Esophagus squamous epithelium (tissue), 4 donors: ENCODE measurements at regions not wholly inside any gene's neighbourhood (a gene's known extent, or its start where the extent isn't known, plus 50 kb on each side); places are given as distances from the start of the nearest gene placed in this dataset.

Experiments
- POLR2A ChIP-seq, 4 donors: fragments of 450-650 bp; IDR thresholded peaks; one replicate each; pipeline ENCODE4 v1.6.1; 2017; ENCODE audit warnings: antibody characterized with exemption in 4 of 4, mild to moderate bottlenecking in 4 of 4, moderate library complexity in 3 of 4
- TF ChIP-seq, protein P1 (sequence below), 6 experiments: fragments of 450-650 bp in 4 of 6; fragments of 200-600 bp in 2 of 6; sonication (generic) in 2 of 6; IDR thresholded peaks; one replicate each; pipeline ENCODE4 v1.5.1; 2016 to 2019; ENCODE audit warnings: antibody characterized with exemption in 6 of 6, mild to moderate bottlenecking in 4 of 6, moderate library complexity in 4 of 6

DNA sequence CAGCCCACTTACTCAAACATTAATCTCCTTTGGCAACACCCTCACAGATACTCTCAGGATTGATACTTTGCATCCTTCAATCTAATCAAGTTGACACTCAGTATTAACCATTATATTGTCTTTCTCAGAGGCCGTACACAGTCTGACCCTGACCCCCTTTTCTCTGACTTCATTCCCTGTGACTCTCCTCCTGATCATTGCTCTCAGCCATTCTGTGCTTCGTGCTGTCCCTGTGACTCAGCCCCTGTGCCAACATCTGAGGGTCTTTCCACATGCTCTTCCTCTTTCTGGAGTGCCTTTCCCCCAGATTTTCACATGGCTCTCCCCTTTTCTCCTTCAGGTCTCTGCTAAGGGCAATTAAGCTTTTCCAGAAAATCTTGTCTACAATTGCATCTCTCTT lies 289.0 kb upstream of the PHYHIPL start:
- TF ChIP-seq, protein P1, sequence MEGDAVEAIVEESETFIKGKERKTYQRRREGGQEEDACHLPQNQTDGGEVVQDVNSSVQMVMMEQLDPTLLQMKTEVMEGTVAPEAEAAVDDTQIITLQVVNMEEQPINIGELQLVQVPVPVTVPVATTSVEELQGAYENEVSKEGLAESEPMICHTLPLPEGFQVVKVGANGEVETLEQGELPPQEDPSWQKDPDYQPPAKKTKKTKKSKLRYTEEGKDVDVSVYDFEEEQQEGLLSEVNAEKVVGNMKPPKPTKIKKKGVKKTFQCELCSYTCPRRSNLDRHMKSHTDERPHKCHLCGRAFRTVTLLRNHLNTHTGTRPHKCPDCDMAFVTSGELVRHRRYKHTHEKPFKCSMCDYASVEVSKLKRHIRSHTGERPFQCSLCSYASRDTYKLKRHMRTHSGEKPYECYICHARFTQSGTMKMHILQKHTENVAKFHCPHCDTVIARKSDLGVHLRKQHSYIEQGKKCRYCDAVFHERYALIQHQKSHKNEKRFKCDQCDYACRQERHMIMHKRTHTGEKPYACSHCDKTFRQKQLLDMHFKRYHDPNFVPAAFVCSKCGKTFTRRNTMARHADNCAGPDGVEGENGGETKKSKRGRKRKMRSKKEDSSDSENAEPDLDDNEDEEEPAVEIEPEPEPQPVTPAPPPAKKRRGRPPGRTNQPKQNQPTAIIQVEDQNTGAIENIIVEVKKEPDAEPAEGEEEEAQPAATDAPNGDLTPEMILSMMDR (IDR thresholded peaks at IDR 0.05), result no peak
- TF ChIP-seq POLR2A (IDR thresholded peaks at IDR 0.05), result no peak
